ENCODE measurements at regions not wholly inside any gene's neighbourhood (a gene's known extent, or its start where the extent isn't known, plus 50 kb on each side); places are given as distances from the start of the nearest gene placed in this dataset.
"Not testable (repeated sequence)": the region's sequence is repeated elsewhere in the genome, so short reads cannot be mapped to it uniquely, and the experiment has no call there.

GRCh38 chr4:170242471-170242870 lies 152.7 kb upstream of the AADAT start:
- DNase-seq (ENCODE audit: insufficient read length): no peak
- TF ChIP-seq TAF1 (IDR thresholded peaks at IDR 0.05; ENCODE audit: borderline replicate concordance, low read depth, low read length) (no peak), POLR2AphosphoS5 (IDR thresholded peaks at IDR 0.05; ENCODE audit: low read depth, low read length) (no peak), POLR2A (IDR thresholded peaks at IDR 0.05; ENCODE audit: low read depth, low read length) (no peak)
- FAIRE-seq: no peak

DNA sequence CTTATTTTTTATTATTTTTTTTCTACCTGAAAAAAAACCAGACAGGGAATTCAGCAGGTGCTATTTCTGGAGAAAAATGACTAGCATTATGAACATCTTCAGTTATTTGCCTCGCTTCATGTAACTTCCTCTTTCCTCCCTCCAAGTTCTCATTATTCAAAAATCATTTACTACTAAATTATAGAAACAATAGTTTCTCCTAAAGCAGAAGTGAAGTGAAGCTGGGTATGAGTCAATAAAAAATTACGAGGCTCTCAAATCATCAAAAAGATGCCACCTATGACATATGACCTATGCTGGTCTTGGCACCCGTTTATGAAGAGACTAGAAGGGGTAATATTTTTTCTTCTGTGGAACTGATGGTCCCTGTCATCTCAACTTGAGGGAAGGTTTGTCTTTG lies 145.0 kb upstream of the AADAT start:
- DNase-seq (ENCODE audit: insufficient read length) (no peak), FAIRE-seq (no peak)
- TF ChIP-seq TAF1 (IDR thresholded peaks at IDR 0.05; ENCODE audit: borderline replicate concordance, low read depth, low read length): no peak
- no peak for TF ChIP-seq POLR2AphosphoS5 (IDR thresholded peaks at IDR 0.05; ENCODE audit: low read depth, low read length)
- TF ChIP-seq POLR2A (IDR thresholded peaks at IDR 0.05; ENCODE audit: low read depth, low read length): no peak

DNA sequence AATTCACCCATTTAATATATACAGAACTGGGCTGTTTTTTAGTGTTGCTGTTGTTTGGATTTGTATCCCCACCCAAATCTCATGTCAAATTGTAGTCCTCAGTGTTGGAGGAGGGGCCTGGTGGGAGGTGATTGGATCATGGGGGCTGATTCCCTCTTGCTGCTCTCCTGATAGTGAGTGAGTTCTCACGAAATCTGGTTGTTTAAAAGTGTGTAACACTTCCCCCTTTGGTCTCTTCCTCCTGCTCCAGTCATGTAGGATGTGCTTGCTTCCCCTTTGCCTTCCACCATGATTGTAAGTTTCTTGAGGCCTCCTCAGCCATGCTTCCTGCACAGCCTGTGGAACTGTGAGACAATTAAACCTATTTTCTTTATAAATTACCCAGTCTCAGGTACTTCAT lies 141.6 kb upstream of the AADAT start:
- DNase-seq (ENCODE audit: insufficient read length): no peak
- FAIRE-seq: no peak

GRCh38 chr4:170230242-170230641 lies 140.5 kb upstream of the AADAT start:
- DNase-seq (ENCODE audit: insufficient read length) (no peak), FAIRE-seq (no peak)
- TF ChIP-seq POLR2AphosphoS5 (IDR thresholded peaks at IDR 0.05; ENCODE audit: low read depth, low read length) (no peak), TAF1 (IDR thresholded peaks at IDR 0.05; ENCODE audit: borderline replicate concordance, low read depth, low read length) (no peak), POLR2A (IDR thresholded peaks at IDR 0.05; ENCODE audit: low read depth, low read length) (no peak)

More for the DNA sequence above, 141.6 kb upstream of the AADAT start:
- no peak for TF ChIP-seq TAF1 (IDR thresholded peaks at IDR 0.05; ENCODE audit: borderline replicate concordance, low read depth, low read length)
- no peak for TF ChIP-seq POLR2A (IDR thresholded peaks at IDR 0.05; ENCODE audit: low read depth, low read length)
- TF ChIP-seq POLR2AphosphoS5 (IDR thresholded peaks at IDR 0.05; ENCODE audit: low read depth, low read length): no peak

GRCh38 chr4:170229006-170229405 lies 139.2 kb upstream of the AADAT start:
- no peak for DNase-seq (ENCODE audit: insufficient read length)
- TF ChIP-seq POLR2A (IDR thresholded peaks at IDR 0.05; ENCODE audit: low read depth, low read length): no peak
- TF ChIP-seq TAF1 (IDR thresholded peaks at IDR 0.05; ENCODE audit: borderline replicate concordance, low read depth, low read length): no peak
- TF ChIP-seq POLR2AphosphoS5 (IDR thresholded peaks at IDR 0.05; ENCODE audit: low read depth, low read length): no peak
- no peak for FAIRE-seq

GRCh38 chr4:170227928-170228327 lies 138.2 kb upstream of the AADAT start:
- TF ChIP-seq POLR2A (IDR thresholded peaks at IDR 0.05; ENCODE audit: low read depth, low read length) (no peak), TAF1 (IDR thresholded peaks at IDR 0.05; ENCODE audit: borderline replicate concordance, low read depth, low read length) (no peak), POLR2AphosphoS5 (IDR thresholded peaks at IDR 0.05; ENCODE audit: low read depth, low read length) (no peak)
- DNase-seq (ENCODE audit: insufficient read length) (no peak), FAIRE-seq (no peak)

- TF ChIP-seq POLR2AphosphoS5 (IDR thresholded peaks at IDR 0.05; ENCODE audit: low read depth, low read length): no peak
- no peak for TF ChIP-seq POLR2A (IDR thresholded peaks at IDR 0.05; ENCODE audit: low read depth, low read length)
- TF ChIP-seq TAF1 (IDR thresholded peaks at IDR 0.05; ENCODE audit: borderline replicate concordance, low read depth, low read length): no peak
- DNase-seq (ENCODE audit: insufficient read length) (no peak), FAIRE-seq (no peak)
Measured at GRCh38 chr4:170226288-170226687, 136.5 kb upstream of the AADAT start.

DNA sequence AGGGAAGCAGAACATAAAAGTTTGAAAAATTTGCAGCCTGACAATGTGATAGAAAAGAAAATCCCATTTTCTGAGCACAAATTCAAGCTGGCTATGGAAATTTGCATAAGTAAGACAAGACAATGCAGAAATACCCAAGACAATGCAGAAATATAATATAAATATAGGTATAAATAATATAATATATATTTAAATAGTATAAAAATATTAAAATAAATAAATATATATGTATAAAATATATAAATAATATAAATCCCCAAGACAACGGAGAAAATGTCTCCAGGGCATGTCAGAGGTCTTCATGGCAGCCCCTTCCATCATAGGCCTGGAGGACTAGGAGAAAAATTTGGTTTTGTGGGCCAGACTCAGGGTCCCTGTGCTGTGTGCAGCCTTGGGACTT lies 125.0 kb upstream of the AADAT start:
- DNase-seq (ENCODE audit: insufficient read length) (no peak), FAIRE-seq (no peak)
- TF ChIP-seq TAF1 (IDR thresholded peaks at IDR 0.05; ENCODE audit: borderline replicate concordance, low read depth, low read length) (no peak), POLR2AphosphoS5 (IDR thresholded peaks at IDR 0.05; ENCODE audit: low read depth, low read length) (no peak), POLR2A (IDR thresholded peaks at IDR 0.05; ENCODE audit: low read depth, low read length) (no peak)

DNA sequence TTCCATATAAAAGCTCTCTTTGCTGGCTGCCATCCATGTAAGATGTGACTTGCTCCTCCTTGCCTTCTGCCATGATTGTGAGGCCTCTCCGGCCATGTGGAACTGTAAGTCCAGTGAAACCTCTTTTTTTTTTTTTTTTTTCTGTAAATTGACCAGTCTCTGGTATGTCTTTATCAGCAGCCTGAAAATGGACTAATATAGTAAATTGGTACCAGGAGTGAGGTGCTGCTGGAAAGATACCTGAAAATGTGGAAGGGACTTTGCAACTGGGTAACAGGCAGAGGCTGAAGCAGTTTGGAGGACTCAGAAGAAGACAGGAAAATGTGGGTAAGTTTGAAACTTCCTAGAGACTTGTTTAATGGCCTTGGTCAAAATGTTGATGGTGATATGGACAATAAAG lies 124.3 kb upstream of the AADAT start:
- FAIRE-seq (no peak), DNase-seq (ENCODE audit: insufficient read length) (no peak)
- TF ChIP-seq POLR2AphosphoS5 (IDR thresholded peaks at IDR 0.05; ENCODE audit: low read depth, low read length) (no peak), POLR2A (IDR thresholded peaks at IDR 0.05; ENCODE audit: low read depth, low read length) (no peak), TAF1 (IDR thresholded peaks at IDR 0.05; ENCODE audit: borderline replicate concordance, low read depth, low read length) (no peak)

GRCh38 chr4:170202721-170203120 lies 113.0 kb upstream of the AADAT start:
- TF ChIP-seq POLR2AphosphoS5 (IDR thresholded peaks at IDR 0.05; ENCODE audit: low read depth, low read length): no peak
- no peak for DNase-seq (ENCODE audit: insufficient read length)
- FAIRE-seq: no peak

DNA sequence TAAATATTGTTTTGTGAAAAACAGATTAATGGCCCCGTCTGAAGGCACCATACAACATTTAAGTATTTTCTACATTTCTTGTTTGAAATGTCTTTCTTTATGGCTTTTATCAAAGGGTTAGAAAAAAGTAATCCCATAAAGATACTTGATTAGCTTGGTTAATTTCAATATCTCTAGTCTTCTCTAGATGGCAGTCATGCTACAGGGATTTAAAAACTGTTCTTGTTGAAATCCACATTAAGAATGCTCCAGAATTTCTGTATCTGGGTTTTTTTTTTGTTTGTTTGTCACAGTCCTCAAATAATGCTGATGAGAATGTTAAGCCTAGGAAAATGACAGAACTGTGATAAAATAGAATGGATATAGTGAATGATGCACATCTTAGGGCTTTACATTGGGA lies 109.0 kb upstream of the AADAT start:
- no peak for TF ChIP-seq POLR2A (IDR thresholded peaks at IDR 0.05; ENCODE audit: low read depth, low read length)
- no peak for TF ChIP-seq POLR2AphosphoS5 (IDR thresholded peaks at IDR 0.05; ENCODE audit: low read depth, low read length)
- TF ChIP-seq TAF1 (IDR thresholded peaks at IDR 0.05; ENCODE audit: borderline replicate concordance, low read depth, low read length): no peak
- no peak for FAIRE-seq
- no peak for DNase-seq (ENCODE audit: insufficient read length)

GRCh38 chr4:170194794-170195193 lies 105.0 kb upstream of the AADAT start:
- FAIRE-seq; DNase-seq (ENCODE audit: insufficient read length): not testable (repeated sequence)

- TF ChIP-seq TAF1 (IDR thresholded peaks at IDR 0.05; ENCODE audit: borderline replicate concordance, low read depth, low read length) (no peak), POLR2AphosphoS5 (IDR thresholded peaks at IDR 0.05; ENCODE audit: low read depth, low read length) (no peak), POLR2A (IDR thresholded peaks at IDR 0.05; ENCODE audit: low read depth, low read length) (no peak)
- FAIRE-seq: no peak
- no peak for DNase-seq (ENCODE audit: insufficient read length)
Measured at GRCh38 chr4:170193496-170193895, 103.7 kb upstream of the AADAT start.
